GM23338 (cell line): ENCODE measurements at regions not wholly inside any gene's neighbourhood (a gene's known extent, or its start where the extent isn't known, plus 50 kb on each side); places are given as distances from the start of the nearest gene placed in this dataset.

Experiments
- ATAC-seq: fragments of 200-7000 bp; cut with Tn5 transposase; 3 replicates; pipeline ENCODE4 v1.9.1; 2020
- DNase-seq: peaks from one replicate; pipeline ENCODE4 v3.0.0-alpha.2; 2015; ENCODE audit warnings: low spot score
- H2AFZ ChIP-seq: fragments of 200-600 bp; sonication (generic); 2 replicates; pipeline ENCODE4 v1.8.0; 2016; ENCODE audit warnings: antibody characterized with exemption, mild to moderate bottlenecking, moderate library complexity
- H3F3A ChIP-seq: fragments of 200-600 bp; sonication (generic); replicated peaks from 2 replicates; pipeline ENCODE4 v1.8.0; 2017; ENCODE audit warnings: antibody characterized with exemption, mixed run types, low read depth
- H3K27ac ChIP-seq: fragments of 200-600 bp; sonication (generic); 2 replicates; pipeline ENCODE4 v1.6.1; 2016; ENCODE audit warnings: low read depth
- H3K27me3 ChIP-seq: fragments of 200-600 bp; sonication (generic); 2 replicates; pipeline ENCODE4 v1.8.0; 2016; ENCODE audit warnings: mild to moderate bottlenecking, mixed run types, moderate library complexity; ENCODE audit not compliant: insufficient read depth
- H3K36me3 ChIP-seq: fragments of 200-600 bp; sonication (generic); 2 replicates; pipeline ENCODE4 v1.8.0; 2016; ENCODE audit warnings: mild to moderate bottlenecking; ENCODE audit not compliant: insufficient read depth
- H3K4me1 ChIP-seq: fragments of 200-600 bp; sonication (generic); 2 replicates; pipeline ENCODE4 v1.8.0; 2016; ENCODE audit warnings: mild to moderate bottlenecking, moderate library complexity; ENCODE audit not compliant: insufficient read depth
- H3K4me2 ChIP-seq: fragments of 200-600 bp; sonication (generic); 2 replicates; pipeline ENCODE4 v1.7.1; 2017; ENCODE audit warnings: mixed run types
- H3K4me3 ChIP-seq: fragments of 200-600 bp; sonication (generic); 2 replicates; pipeline ENCODE4 v1.6.1; 2016; ENCODE audit warnings: mixed run types
- H3K79me2 ChIP-seq: fragments of 200-600 bp; sonication (generic); replicated peaks from 2 replicates; pipeline ENCODE4 v1.8.0; 2017; ENCODE audit warnings: mild to moderate bottlenecking; ENCODE audit not compliant: insufficient read depth
- H3K9me2 ChIP-seq: fragments of 200-600 bp; sonication (generic); 2 replicates; pipeline ENCODE4 v1.8.0; 2017; ENCODE audit not compliant: insufficient read depth
- H4K20me1 ChIP-seq: fragments of 200-600 bp; sonication (generic); replicated peaks from 2 replicates; pipeline ENCODE4 v1.8.0; 2017; ENCODE audit warnings: mild to moderate bottlenecking; ENCODE audit not compliant: insufficient read depth
- H3K27ac Mint-ChIP-seq: 2 replicates; pipeline ENCODE4 v1.8.0; 2020; ENCODE audit warnings: inconsistent platforms, mild to moderate bottlenecking, moderate library complexity, mixed read lengths
- H3K27me3 Mint-ChIP-seq: 3 replicates; pipeline ENCODE4 v1.8.0; 2022; ENCODE audit warnings: low read depth, mild to moderate bottlenecking, moderate library complexity, mixed read lengths, inconsistent platforms; ENCODE audit not compliant: insufficient read depth, poor library complexity
- H3K36me3 Mint-ChIP-seq: 3 replicates; pipeline ENCODE4 v1.8.0; 2021; ENCODE audit warnings: low read depth, mild to moderate bottlenecking, inconsistent platforms, moderate library complexity, mixed read lengths
- H3K4me1 Mint-ChIP-seq: 3 replicates; pipeline ENCODE4 v1.8.0; 2020; ENCODE audit warnings: mild to moderate bottlenecking, inconsistent platforms, mixed read lengths
- H3K4me3 Mint-ChIP-seq: 3 replicates; pipeline ENCODE4 v1.8.0; 2021; ENCODE audit warnings: moderate library complexity, mild to moderate bottlenecking, inconsistent platforms, mixed read lengths
- H3K9me3 Mint-ChIP-seq: 3 replicates; pipeline ENCODE4 v1.8.0; 2020; ENCODE audit warnings: moderate library complexity, mild to moderate bottlenecking, inconsistent platforms, mixed read lengths
- CREB1 ChIP-seq: fragments of 250-450 bp; sonication (Bioruptor Pico); IDR thresholded peaks from 2 replicates; pipeline ENCODE4 v1.5.0; 2020; ENCODE audit warnings: low read depth, mild to moderate bottlenecking, moderate library complexity
- CTCF ChIP-seq, 2 experiments: fragments of 200-600 bp in 1 of 2; sonication (generic) in 1 of 2; conservative IDR thresholded peaks; 2 replicates each; pipeline versions ENCODE4 v1.5.1 to v1.6.1; 2016 to 2017; ENCODE audit warnings: antibody characterized with exemption in 2 of 2, low read depth in 2 of 2, mild to moderate bottlenecking in 2 of 2, moderate library complexity in 1 of 2
- NANOG ChIP-seq: IDR thresholded peaks from 2 replicates; pipeline ENCODE4 v1.6.1; 2016; ENCODE audit warnings: antibody characterized with exemption, borderline replicate concordance
- ZNF331 ChIP-seq: fragments of 250-450 bp; sonication (Bioruptor Pico); IDR thresholded peaks from 2 replicates; pipeline ENCODE4 v1.5.0; 2020; ENCODE audit warnings: low read depth, mild to moderate bottlenecking, moderate library complexity
- TF ChIP-seq, protein P1 (sequence below): IDR thresholded peaks from one replicate; pipeline ENCODE4 v1.6.1; 2018; ENCODE audit warnings: antibody characterized with exemption; ENCODE audit not compliant: unreplicated experiment
- TF ChIP-seq, protein P2 (sequence below): IDR thresholded peaks from 2 replicates; pipeline ENCODE4 v1.6.1; 2016; ENCODE audit warnings: antibody characterized with exemption

DNA sequence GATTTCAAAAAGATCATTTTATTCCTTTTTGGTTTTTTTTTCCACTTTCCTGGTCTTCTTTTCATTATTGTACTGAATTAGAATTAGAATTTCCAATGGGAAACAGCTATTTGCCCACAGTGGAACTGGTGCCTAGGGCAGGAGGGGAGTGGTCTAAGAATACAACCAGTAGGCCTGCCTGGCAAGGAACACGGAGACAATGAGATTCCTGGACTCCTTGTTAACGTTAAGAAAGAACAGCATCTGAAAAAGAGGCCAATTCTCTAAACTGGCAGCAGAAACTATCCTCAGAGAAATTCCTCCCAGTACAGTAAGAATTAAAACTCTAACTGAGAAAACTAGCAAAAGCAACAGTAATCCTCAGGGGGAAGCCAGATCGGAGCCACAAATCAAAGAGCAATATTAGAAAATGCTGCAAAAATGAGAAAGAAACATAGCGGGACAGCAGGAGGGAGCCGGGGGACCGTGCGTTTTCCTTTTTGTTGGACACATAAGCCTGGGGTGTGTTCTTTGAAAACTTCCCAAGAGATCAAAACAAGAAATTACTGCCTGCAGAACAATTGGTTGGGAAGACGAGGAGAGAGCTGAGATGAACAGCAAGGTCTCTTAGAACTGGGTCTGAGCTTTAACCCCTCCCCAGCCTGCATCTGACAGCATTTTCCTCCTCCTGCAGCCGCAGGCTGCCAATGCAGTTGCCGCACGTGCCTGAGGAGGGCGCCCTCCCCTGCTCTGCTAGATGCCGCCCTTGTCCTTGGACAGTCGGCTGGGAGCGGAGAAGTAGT, 776.0 kb downstream of the TSN start:
- Histone ChIP-seq H3K36me3 (no peaks in the 10 kb centered on the region), H3K27ac (no peak overlapping the region), H3K9me2 (0 out of 2 replicates have a peak, but pooled peaks cover 5% of the 10 kb centered on the region), H3K79me2 (no peaks in the 10 kb centered on the region), H4K20me1 (no peaks in the 10 kb centered on the region), H3F3A (no peaks in the 10 kb centered on the region), H3K4me3 (no peak overlapping the region), H3K4me2 (0 out of 2 replicates have a peak overlapping the region, but pooled peaks have one; percentile 50), H3K4me1 (peaks cover 8% of the 10 kb centered on the region), H2AFZ (peak overlapping the region; percentile 85), H3K27me3 (no peaks in the 10 kb centered on the region)
- Mint-ChIP-seq H3K27me3 (peaks cover 3% of the 10 kb centered on the region), H3K27ac (no peak overlapping the region), H3K9me3 (no peaks in the 10 kb centered on the region), H3K4me3 (no peak overlapping the region), H3K4me1 (peaks cover 6% of the 10 kb centered on the region), H3K36me3 (no peaks in the 10 kb centered on the region; the same call in 2 of the 3 replicates)
- TF ChIP-seq CTCF (conservative IDR thresholded peaks at IDR 0.05; ENCODE audit: low read depth in 2 of 2) (peak; percentile 94 to 97), ZNF331 (CRISPR knock-in tag) (no peak)
- TF ChIP-seq, protein P1, sequence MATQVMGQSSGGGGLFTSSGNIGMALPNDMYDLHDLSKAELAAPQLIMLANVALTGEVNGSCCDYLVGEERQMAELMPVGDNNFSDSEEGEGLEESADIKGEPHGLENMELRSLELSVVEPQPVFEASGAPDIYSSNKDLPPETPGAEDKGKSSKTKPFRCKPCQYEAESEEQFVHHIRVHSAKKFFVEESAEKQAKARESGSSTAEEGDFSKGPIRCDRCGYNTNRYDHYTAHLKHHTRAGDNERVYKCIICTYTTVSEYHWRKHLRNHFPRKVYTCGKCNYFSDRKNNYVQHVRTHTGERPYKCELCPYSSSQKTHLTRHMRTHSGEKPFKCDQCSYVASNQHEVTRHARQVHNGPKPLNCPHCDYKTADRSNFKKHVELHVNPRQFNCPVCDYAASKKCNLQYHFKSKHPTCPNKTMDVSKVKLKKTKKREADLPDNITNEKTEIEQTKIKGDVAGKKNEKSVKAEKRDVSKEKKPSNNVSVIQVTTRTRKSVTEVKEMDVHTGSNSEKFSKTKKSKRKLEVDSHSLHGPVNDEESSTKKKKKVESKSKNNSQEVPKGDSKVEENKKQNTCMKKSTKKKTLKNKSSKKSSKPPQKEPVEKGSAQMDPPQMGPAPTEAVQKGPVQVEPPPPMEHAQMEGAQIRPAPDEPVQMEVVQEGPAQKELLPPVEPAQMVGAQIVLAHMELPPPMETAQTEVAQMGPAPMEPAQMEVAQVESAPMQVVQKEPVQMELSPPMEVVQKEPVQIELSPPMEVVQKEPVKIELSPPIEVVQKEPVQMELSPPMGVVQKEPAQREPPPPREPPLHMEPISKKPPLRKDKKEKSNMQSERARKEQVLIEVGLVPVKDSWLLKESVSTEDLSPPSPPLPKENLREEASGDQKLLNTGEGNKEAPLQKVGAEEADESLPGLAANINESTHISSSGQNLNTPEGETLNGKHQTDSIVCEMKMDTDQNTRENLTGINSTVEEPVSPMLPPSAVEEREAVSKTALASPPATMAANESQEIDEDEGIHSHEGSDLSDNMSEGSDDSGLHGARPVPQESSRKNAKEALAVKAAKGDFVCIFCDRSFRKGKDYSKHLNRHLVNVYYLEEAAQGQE = no peak
- ATAC-seq (peak; percentile 100), DNase-seq (peak; percentile 86)

GRCh38 chr2:122532072-122532344, 776.6 kb downstream of the TSN start:
- Histone ChIP-seq H3K27me3 (no peaks in the 10 kb centered on the region), H3K79me2 (no peaks in the 10 kb centered on the region), H3K9me2 (0 out of 2 replicates have a peak, but pooled peaks cover under 1% of the 10 kb centered on the region), H4K20me1 (no peaks in the 10 kb centered on the region), H3K4me1 (peaks cover 8% of the 10 kb centered on the region), H2AFZ (no peak overlapping the region), H3K4me2 (no peak overlapping the region), H3F3A (no peaks in the 10 kb centered on the region), H3K4me3 (no peak overlapping the region), H3K27ac (no peak overlapping the region), H3K36me3 (no peaks in the 10 kb centered on the region)
- Mint-ChIP-seq H3K27ac (no peak overlapping the region), H3K4me1 (peaks cover 6% of the 10 kb centered on the region), H3K4me3 (no peak overlapping the region), H3K36me3 (no peaks in the 10 kb centered on the region; the same call in 2 of the 3 replicates), H3K27me3 (peaks cover 3% of the 10 kb centered on the region), H3K9me3 (no peaks in the 10 kb centered on the region)
- TF ChIP-seq, protein P2, sequence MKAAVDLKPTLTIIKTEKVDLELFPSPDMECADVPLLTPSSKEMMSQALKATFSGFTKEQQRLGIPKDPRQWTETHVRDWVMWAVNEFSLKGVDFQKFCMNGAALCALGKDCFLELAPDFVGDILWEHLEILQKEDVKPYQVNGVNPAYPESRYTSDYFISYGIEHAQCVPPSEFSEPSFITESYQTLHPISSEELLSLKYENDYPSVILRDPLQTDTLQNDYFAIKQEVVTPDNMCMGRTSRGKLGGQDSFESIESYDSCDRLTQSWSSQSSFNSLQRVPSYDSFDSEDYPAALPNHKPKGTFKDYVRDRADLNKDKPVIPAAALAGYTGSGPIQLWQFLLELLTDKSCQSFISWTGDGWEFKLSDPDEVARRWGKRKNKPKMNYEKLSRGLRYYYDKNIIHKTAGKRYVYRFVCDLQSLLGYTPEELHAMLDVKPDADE = no peak
- no peak for TF ChIP-seq ZNF331 (CRISPR knock-in tag)
- TF ChIP-seq CREB1 (CRISPR knock-in tag) = no peak
- TF ChIP-seq NANOG = no peak
- ATAC-seq (no peak), DNase-seq (no peak)
